H1 (cell line): ENCODE measurements at regions not wholly inside any gene's neighbourhood (a gene's known extent, or its start where the extent isn't known, plus 50 kb on each side); places are given as distances from the start of the nearest gene placed in this dataset.

Source experiments
- CTCF ChIA-PET: fragments of 300-600 bp; sonication (Branson Sonifier 250); formaldehyde crosslinking; loops from one replicate; lab custom pipeline; 2021; ENCODE audit not compliant: partially characterized antibody; lab: Charles Lee
- POLR2A ChIA-PET: fragments of 300-600 bp; sonication (Branson Sonifier 250); formaldehyde crosslinking; loops from one replicate; lab custom pipeline; 2021; ENCODE audit warnings: inconsistent platforms; ENCODE audit not compliant: partially characterized antibody; lab: Charles Lee
- DNase-seq, 2 experiments: peaks; one replicate each; pipeline versions ENCODE4 v3.0.0 to v3.0.0-alpha.2; 2010 to 2022; ENCODE audit warnings: low spot score in 2 of 2, low read depth in 1 of 2, mixed read lengths in 1 of 2
- FAIRE-seq: peaks from 2 replicates; lab custom pipeline; 2011; peaks lifted over from hg19 to GRCh38; lab: Jason Lieb, UNC
- H2AFZ ChIP-seq: 2 replicates; pipeline ENCODE4 v1.8.1; 2012; ENCODE audit warnings: low read length, inconsistent platforms
- H2AK5ac ChIP-seq: 2 replicates; pipeline ENCODE4 v1.6.1; 2013; ENCODE audit warnings: low read depth, low read length
- H2BK120ac ChIP-seq: replicated peaks from 2 replicates; pipeline ENCODE3; 2013; ENCODE audit warnings: low read depth, low read length, inconsistent platforms
- H2BK12ac ChIP-seq: 2 replicates; pipeline ENCODE4 v1.6.1; 2013; ENCODE audit warnings: low read depth, low read length
- H2BK15ac ChIP-seq: 2 replicates; pipeline ENCODE4 v1.6.1; 2013; ENCODE audit warnings: low read length
- H2BK20ac ChIP-seq: 2 replicates; pipeline ENCODE4 v1.6.1; 2013; ENCODE audit warnings: low read length
- H2BK5ac ChIP-seq: 2 replicates; pipeline ENCODE4 v1.6.1; 2013; ENCODE audit warnings: low read depth, low read length
- H3K14ac ChIP-seq: 2 replicates; pipeline ENCODE4 v1.6.1; 2013; ENCODE audit warnings: inconsistent platforms; ENCODE audit not compliant: insufficient read length
- H3K18ac ChIP-seq: 2 replicates; pipeline ENCODE4 v1.6.1; 2013; ENCODE audit warnings: low read length; ENCODE audit errors: extremely low read depth
- H3K23ac ChIP-seq: 2 replicates; pipeline ENCODE4 v1.6.1; 2013; ENCODE audit warnings: inconsistent platforms; ENCODE audit not compliant: insufficient read length
- H3K23me2 ChIP-seq: 2 replicates; pipeline ENCODE4 v1.6.1; 2013; ENCODE audit warnings: low read depth, low read length
- H3K27ac ChIP-seq: 2 replicates; pipeline ENCODE4 v1.6.1; 2011; ENCODE audit warnings: low read depth, low read length, inconsistent platforms
- H3K27me3 ChIP-seq, 4 experiments: replicated peaks in 1 of 4; 1 replicate in 1 of 4; 2 replicates in 3 of 4; pipeline versions ENCODE4 v1.6.1 to v1.8.1; 2011 to 2013; ENCODE audit warnings: low read length in 3 of 4, mild to moderate bottlenecking in 3 of 4, inconsistent platforms in 2 of 4, mixed read lengths in 2 of 4, moderate library complexity in 1 of 4; ENCODE audit not compliant: control insufficient read depth in 3 of 4, insufficient read depth in 3 of 4; ENCODE audit errors: extremely low read depth in 1 of 4
- H3K36me3 ChIP-seq, 4 experiments: 2 replicates each; pipeline versions ENCODE4 v1.6.1 to v1.8.1; 2011 to 2013; ENCODE audit warnings: mild to moderate bottlenecking in 4 of 4, low read length in 3 of 4, moderate library complexity in 2 of 4, control low read depth in 1 of 4, inconsistent platforms in 1 of 4; ENCODE audit not compliant: insufficient read depth in 4 of 4, control insufficient read depth in 2 of 4
- H3K4ac ChIP-seq: replicated peaks from 2 replicates; pipeline ENCODE3; 2013; ENCODE audit warnings: low read length, low read depth, mixed read lengths, inconsistent platforms; ENCODE audit not compliant: insufficient read length
- H3K4me1 ChIP-seq, 4 experiments: replicated peaks in 1 of 4; 1 replicate in 1 of 4; 2 replicates in 3 of 4; pipeline versions ENCODE4 v1.6.1 to v1.8.1; 2011 to 2013; ENCODE audit warnings: low read length in 3 of 4, inconsistent platforms in 2 of 4, mixed read lengths in 1 of 4; ENCODE audit not compliant: insufficient read depth in 4 of 4, control insufficient read depth in 3 of 4
- H3K4me2 ChIP-seq, 2 experiments: 2 replicates each; pipeline versions ENCODE4 v1.6.1 to v1.8.1; 2011 to 2013; ENCODE audit warnings: low read depth in 2 of 2, low read length in 2 of 2, control low read depth in 1 of 2, inconsistent platforms in 1 of 2, mild to moderate bottlenecking in 1 of 2; ENCODE audit not compliant: insufficient read depth in 1 of 2
- H3K4me3 ChIP-seq, 4 experiments: fragments of 200-600, 300-600 bp in 1 of 4; sonication (generic), shearing (Covaris generic), sonication (Bioruptor Twin) in 1 of 4; 2 replicates each; pipeline versions ENCODE4 v1.5.1 to v1.8.1; 2011 to 2016; ENCODE audit warnings: low read length in 4 of 4, low read depth in 3 of 4, control low read depth in 2 of 4, inconsistent platforms in 2 of 4, mild to moderate bottlenecking in 2 of 4, mixed read lengths in 1 of 4, moderate library complexity in 1 of 4; ENCODE audit not compliant: insufficient read depth in 2 of 4; ENCODE audit errors: extremely low read depth in 1 of 4
- H3K56ac ChIP-seq: replicated peaks from 2 replicates; pipeline ENCODE3; 2013; ENCODE audit warnings: low read depth, mild to moderate bottlenecking, mixed read lengths, low read length, inconsistent platforms; ENCODE audit not compliant: insufficient read length
- H3K79me1 ChIP-seq: 2 replicates; pipeline ENCODE4 v1.6.1; 2013; ENCODE audit warnings: low read depth, low read length, control low read depth
- H3K79me2 ChIP-seq, 2 experiments: 2 replicates each; pipeline versions ENCODE4 v1.6.1 to v1.8.1; 2012 to 2013; ENCODE audit warnings: low read length in 2 of 2, mild to moderate bottlenecking in 2 of 2, inconsistent platforms in 1 of 2; ENCODE audit not compliant: insufficient read depth in 2 of 2, control insufficient read depth in 1 of 2
- H3K9ac ChIP-seq, 4 experiments: replicated peaks in 1 of 4; 1 replicate in 1 of 4; 2 replicates in 3 of 4; pipeline versions ENCODE4 v1.6.1 to v1.8.1; 2011 to 2013; ENCODE audit warnings: low read depth in 3 of 4, low read length in 3 of 4, control low read depth in 2 of 4, mild to moderate bottlenecking in 2 of 4, moderate library complexity in 2 of 4, inconsistent platforms in 1 of 4; ENCODE audit errors: extremely low read depth in 1 of 4
- H3K9me3 ChIP-seq, 2 experiments: 2 replicates each; pipeline versions ENCODE4 v1.6.1 to v1.8.1; 2012 to 2013; ENCODE audit warnings: mild to moderate bottlenecking in 2 of 2, moderate library complexity in 2 of 2, control low read depth in 1 of 2, inconsistent platforms in 1 of 2, low read depth in 1 of 2, low read length in 1 of 2, mixed read lengths in 1 of 2; ENCODE audit not compliant: insufficient read depth in 2 of 2
- H4K20me1 ChIP-seq, 2 experiments: replicated peaks in 1 of 2; 2 replicates each; pipeline versions ENCODE3 to v1.8.1; 2011 to 2013; ENCODE audit warnings: inconsistent platforms in 2 of 2, low read length in 2 of 2, mild to moderate bottlenecking in 1 of 2; ENCODE audit not compliant: insufficient read depth in 2 of 2, control insufficient read depth in 1 of 2
- H4K5ac ChIP-seq: 2 replicates; pipeline ENCODE4 v1.6.1; 2013; ENCODE audit warnings: low read length, low read depth, mixed read lengths, inconsistent platforms; ENCODE audit not compliant: insufficient read length
- H4K8ac ChIP-seq: 2 replicates; pipeline ENCODE4 v1.8.0; 2013; ENCODE audit warnings: mild to moderate bottlenecking, moderate library complexity, low read length, inconsistent platforms; ENCODE audit not compliant: insufficient read depth; ENCODE audit errors: extremely low read depth
- H4K91ac ChIP-seq: replicated peaks from 2 replicates; pipeline ENCODE3; 2013; ENCODE audit warnings: low read length, mixed read lengths, inconsistent platforms; ENCODE audit not compliant: insufficient read length
- ASH2L ChIP-seq: fragments of 200-600, 300-600 bp; sonication (generic); IDR thresholded peaks from one replicate; pipeline ENCODE4 v1.7.1; 2017; ENCODE audit warnings: low read length
- BCL11A ChIP-seq, 2 experiments: IDR thresholded peaks; one replicate each; pipeline ENCODE4 v1.6.1; 2011; ENCODE audit warnings: low read depth in 2 of 2, low read length in 2 of 2, mild to moderate bottlenecking in 2 of 2
- CBX5 ChIP-seq: fragments of 300-800, 300-1000 bp; sonication (generic); IDR thresholded peaks from 2 replicates; pipeline ENCODE4 v1.7.1; 2016; ENCODE audit warnings: antibody characterized with exemption, low read length, low read depth
- CHD2 ChIP-seq: IDR thresholded peaks from 2 replicates; pipeline ENCODE4 v1.6.1; 2012; ENCODE audit warnings: low read length, improper control_type of control experiment
- CTCF ChIP-seq, 3 experiments: IDR thresholded peaks; 1 replicate in 2 of 3; 2 replicates in 1 of 3; pipeline versions ENCODE4 v1.5.1 to v1.6.1; 2011; ENCODE audit warnings: low read length in 3 of 3, mild to moderate bottlenecking in 3 of 3, inconsistent platforms in 2 of 3, low read depth in 1 of 3, moderate library complexity in 1 of 3; ENCODE audit not compliant: insufficient read depth in 1 of 3; ENCODE audit errors: control extremely low read depth in 1 of 3
- GABPA ChIP-seq: IDR thresholded peaks from 2 replicates; pipeline ENCODE4 v1.6.1; 2011; ENCODE audit warnings: mild to moderate bottlenecking, low read length, moderate library complexity, borderline replicate concordance; ENCODE audit not compliant: insufficient read depth
- HDAC6 ChIP-seq: IDR thresholded peaks from one replicate; pipeline ENCODE4 v1.7.1; 2012; ENCODE audit warnings: low read depth, mild to moderate bottlenecking, inconsistent platforms, low read length, moderate library complexity
- JUN ChIP-seq: IDR thresholded peaks from 2 replicates; pipeline ENCODE4 v1.6.1; 2011; ENCODE audit warnings: low read depth, mild to moderate bottlenecking, improper control_type of control experiment, low read length
- MAX ChIP-seq: IDR thresholded peaks from 2 replicates; pipeline ENCODE4 v1.6.1; 2012; ENCODE audit warnings: inconsistent platforms
- RFX5 ChIP-seq: IDR thresholded peaks from 2 replicates; pipeline ENCODE4 v1.6.1; 2011; ENCODE audit warnings: low read depth, low read length, improper control_type of control experiment, borderline replicate concordance
- TAF7 ChIP-seq: optimal IDR thresholded peaks from 2 replicates; pipeline ENCODE3; 2011; ENCODE audit warnings: low read depth, mild to moderate bottlenecking, inconsistent platforms, low read length, moderate library complexity, borderline replicate concordance
- WGBS, 2 experiments: shearing (Covaris generic) in 1 of 2; methylation state at CpG; one replicate each; pipeline versions ENCODE4 v1.1.6 to v1.1.7; 2013 to 2015; ENCODE audit warnings: low lambda C conversion rate in 2 of 2, mixed read lengths in 2 of 2, inconsistent platforms in 1 of 2, low coverage in 1 of 2, missing lambda C conversion rate in 1 of 2; ENCODE audit not compliant: insufficient replicate concordance in 2 of 2, insufficient coverage in 1 of 2, insufficient read length in 1 of 2; ENCODE audit errors: extremely low coverage in 1 of 2, missing lambda C conversion rate in 1 of 2; 5-methylcytosine and 5-hydroxymethylcytosine counted together

DNA sequence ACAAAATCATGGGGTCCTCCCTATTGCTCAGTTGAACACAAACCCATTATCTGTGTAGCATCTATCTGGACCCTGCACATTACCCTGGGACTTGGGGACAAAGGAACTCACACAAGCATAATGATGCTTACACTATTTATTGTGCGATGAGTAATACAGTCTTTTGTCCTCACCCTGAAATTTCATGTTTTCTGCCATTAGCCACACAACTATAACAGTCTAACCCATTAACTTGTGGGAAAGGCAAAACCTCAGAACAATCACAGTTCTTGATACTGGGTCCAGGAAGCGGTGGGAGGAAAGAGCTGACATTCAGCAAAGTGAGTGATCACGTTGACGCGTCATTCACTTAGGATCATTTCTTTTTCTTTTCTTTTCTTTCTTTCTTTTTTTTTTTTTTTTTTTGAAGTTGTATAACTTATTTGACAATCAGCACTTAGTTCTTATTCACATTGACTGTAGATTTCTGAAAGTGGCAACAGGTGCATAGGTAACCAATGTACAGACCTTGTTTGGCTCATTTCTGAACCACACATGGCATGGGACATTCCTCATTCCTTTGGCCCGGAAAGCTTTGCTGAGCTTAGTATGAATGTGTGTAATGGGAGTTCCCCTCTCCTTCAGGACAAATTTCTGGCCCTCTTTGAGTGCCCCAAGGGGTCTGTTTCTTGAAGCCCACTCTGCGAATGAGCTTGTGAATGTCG is 94.8 kb upstream of the CNKSR3 start:
- Histone ChIP-seq H3K36me3 (no peaks in the 10 kb centered on the region), H2BK5ac (no peak overlapping the region), H3K4me1 (no peaks in the 10 kb centered on the region), H3K4me2 (no peak overlapping the region), H4K20me1 (no peaks in the 10 kb centered on the region), H3K79me1 (no peaks in the 10 kb centered on the region), H3K56ac (no peak overlapping the region), H3K4ac (no peak overlapping the region), H3K27ac (no peak overlapping the region), H3K18ac (no peak overlapping the region), H4K5ac (no peak overlapping the region), H2BK120ac (no peak overlapping the region), H3K23me2 (no peaks in the 10 kb centered on the region), H3K9me3 (no peaks in the 10 kb centered on the region), H3K23ac (no peak overlapping the region), H3K4me3 (no peak overlapping the region), H2AFZ (no peak overlapping the region), H4K8ac (no peak overlapping the region), H3K27me3 (no peaks in the 10 kb centered on the region), H2BK15ac (no peak overlapping the region), H2BK20ac (no peak overlapping the region), H3K14ac (no peak overlapping the region), H3K79me2 (no peaks in the 10 kb centered on the region), H2AK5ac (no peak overlapping the region), H3K9ac (no peak overlapping the region), H4K91ac (no peak overlapping the region), H2BK12ac (no peak overlapping the region)
- CTCF ChIA-PET, result interaction anchor here (1.9 kb wide), 1 partner anchor 9 kb away, joined by 6 read pairs; no protein-coding TSS in a partner anchor
- DNase-seq, result no peak
- POLR2A ChIA-PET, result no interaction called here
- no peak for FAIRE-seq
- WGBS, 2 experiments, result 95% methylated on average over 8 of the region's 8 CpGs; no CpG with 5 or more reads in 1 of the 2 experiments
- TF ChIP-seq CBX5 (no peak), BCL11A (IDR thresholded peaks at IDR 0.05; ENCODE audit: low read depth in 2 of 2, low read length in 2 of 2) (no peak), HDAC6 (no peak), TAF7 (no peak), JUN (no peak), CTCF (IDR thresholded peaks at IDR 0.05; ENCODE audit: control extremely low read depth in 1 of 3, insufficient read depth in 1 of 3, low read depth in 1 of 3, low read length in 3 of 3) (no peak), RFX5 (no peak), ASH2L (no peak), CHD2 (no peak), GABPA (no peak), MAX (no peak)
